ENCODE measurements at regions not wholly inside any gene's neighbourhood (a gene's known extent, or its start where the extent isn't known, plus 50 kb on each side); places are given as distances from the start of the nearest gene placed in this dataset.

DNA sequence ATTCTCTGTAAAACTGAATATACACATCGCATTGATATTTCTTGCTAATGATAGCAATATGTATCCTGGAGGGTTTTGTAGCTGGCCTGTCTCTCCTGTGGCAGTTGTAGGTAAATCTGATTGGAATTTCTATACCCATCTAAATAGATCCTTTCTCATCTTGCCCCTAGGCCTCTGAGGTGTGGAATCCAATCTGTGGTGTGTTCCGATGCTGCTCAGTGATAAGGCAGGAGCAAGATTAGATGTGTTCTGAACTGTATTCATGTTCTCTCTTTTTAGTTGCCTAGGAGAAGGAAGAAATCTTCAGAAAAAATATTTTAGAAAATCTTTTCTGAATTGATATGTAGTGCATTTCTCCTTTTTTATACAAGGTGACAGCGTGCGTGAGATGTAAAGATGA is 507.5 kb downstream of the NR2F1-AS1 start:
- TF ChIP-seq POLR2A (IDR thresholded peaks at IDR 0.05): no peak
- TF ChIP-seq, protein P1, sequence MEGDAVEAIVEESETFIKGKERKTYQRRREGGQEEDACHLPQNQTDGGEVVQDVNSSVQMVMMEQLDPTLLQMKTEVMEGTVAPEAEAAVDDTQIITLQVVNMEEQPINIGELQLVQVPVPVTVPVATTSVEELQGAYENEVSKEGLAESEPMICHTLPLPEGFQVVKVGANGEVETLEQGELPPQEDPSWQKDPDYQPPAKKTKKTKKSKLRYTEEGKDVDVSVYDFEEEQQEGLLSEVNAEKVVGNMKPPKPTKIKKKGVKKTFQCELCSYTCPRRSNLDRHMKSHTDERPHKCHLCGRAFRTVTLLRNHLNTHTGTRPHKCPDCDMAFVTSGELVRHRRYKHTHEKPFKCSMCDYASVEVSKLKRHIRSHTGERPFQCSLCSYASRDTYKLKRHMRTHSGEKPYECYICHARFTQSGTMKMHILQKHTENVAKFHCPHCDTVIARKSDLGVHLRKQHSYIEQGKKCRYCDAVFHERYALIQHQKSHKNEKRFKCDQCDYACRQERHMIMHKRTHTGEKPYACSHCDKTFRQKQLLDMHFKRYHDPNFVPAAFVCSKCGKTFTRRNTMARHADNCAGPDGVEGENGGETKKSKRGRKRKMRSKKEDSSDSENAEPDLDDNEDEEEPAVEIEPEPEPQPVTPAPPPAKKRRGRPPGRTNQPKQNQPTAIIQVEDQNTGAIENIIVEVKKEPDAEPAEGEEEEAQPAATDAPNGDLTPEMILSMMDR (IDR thresholded peaks at IDR 0.05): no peak

Data from heart left ventricle (tissue), 13 donors.